Hematopoietic multipotent progenitor cell (in vitro differentiated cells): ENCODE measurements at regions not wholly inside any gene's neighbourhood (a gene's known extent, or its start where the extent isn't known, plus 50 kb on each side); places are given as distances from the start of the nearest gene placed in this dataset.

Source experiments
- DNase-seq, 3 donors: peaks; one replicate each; pipeline ENCODE4 v3.0.0-alpha.2; 2011 to 2015; ENCODE audit warnings: low read depth in 2 of 3, low spot score in 2 of 3

DNA sequence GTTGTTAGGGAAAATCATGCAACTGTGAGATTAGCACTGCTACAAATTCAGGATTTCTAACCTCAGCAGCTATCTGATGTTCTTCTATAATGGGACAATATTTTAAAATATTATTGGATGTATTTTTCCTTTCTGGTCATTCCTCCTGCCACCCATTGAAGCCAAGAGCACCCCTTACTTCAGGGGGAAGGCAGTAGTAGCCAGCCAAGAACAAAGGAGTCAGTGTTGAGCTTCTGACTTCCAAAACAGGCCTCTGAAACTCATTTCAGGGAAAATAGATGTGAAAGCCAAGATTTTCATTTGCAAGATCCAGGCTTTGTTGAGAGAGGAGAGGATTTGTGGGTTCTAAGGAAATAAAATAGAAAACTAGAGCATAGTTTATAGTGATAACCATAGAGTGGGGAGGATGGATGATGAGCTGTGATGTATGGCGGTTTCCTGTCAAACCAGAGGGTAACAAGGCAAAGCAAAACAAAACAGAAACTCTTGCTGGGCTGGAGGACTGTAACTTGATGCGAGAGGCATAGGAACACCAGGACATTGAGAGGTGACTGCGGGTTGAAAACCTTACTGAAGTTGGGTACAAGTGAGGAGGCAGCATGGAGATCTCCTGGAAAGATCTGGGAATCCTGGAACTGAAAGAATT, 173.7 kb upstream of the LEF1 start:
- no peak for DNase-seq

DNA sequence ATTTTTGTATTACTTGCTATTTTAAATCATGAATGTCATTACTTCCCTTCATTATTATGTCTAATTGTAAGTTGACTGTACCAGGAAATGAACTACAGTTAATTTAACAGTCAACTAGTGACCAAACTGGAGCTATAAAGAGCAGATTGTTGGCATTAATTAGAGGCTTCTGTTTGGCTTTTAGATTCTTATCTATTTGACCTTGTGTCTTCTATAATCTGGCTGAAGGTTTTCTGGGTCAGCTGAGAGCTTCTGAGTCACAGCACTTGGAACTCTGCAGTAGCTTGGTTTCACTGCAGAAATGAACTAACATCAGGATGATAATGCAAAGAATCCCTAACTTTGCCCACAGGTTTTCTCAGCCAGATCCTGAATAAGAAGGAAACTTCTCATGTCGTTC, 169.2 kb upstream of the LEF1 start:
- DNase-seq, result no peak

DNA sequence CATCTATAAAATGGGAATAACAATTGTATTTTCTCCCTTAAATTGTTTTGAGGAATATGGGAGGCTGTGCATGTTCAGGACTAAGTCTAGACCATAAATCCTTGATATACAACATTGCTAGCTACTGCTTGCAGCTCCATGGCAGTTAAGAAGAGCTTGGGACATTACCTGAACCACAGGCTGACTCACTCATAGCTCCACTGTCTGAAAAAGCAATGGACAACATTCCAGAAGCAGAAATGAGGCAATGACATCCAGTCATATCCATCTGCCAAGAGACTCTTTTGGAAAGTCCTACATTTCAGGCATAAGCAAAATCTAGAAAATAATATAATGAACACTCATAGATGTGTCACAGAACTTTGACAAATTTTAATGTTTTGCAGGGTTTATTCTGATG, 167.3 kb upstream of the LEF1 start:
- no peak for DNase-seq

DNA sequence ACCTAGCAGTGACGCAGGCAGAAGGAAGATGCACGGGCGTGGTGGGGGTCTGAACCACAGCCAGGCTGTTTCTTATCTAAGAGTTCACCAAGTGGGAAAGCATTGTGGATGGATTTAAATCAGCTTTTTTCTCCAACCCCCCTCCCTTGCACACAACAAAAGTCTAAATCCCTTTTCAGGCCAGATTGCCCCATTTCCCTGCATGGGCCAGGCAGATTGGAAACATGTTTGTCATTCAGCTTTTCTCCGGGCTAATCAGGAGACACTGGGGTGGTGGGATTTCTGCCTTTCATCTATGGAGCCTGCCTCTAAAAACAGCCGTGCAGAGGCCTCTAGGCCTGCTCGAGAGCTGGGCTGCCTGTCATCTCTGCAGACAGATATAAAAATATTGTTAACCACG, 166.3 kb upstream of the LEF1 start:
- no peak for DNase-seq

DNA sequence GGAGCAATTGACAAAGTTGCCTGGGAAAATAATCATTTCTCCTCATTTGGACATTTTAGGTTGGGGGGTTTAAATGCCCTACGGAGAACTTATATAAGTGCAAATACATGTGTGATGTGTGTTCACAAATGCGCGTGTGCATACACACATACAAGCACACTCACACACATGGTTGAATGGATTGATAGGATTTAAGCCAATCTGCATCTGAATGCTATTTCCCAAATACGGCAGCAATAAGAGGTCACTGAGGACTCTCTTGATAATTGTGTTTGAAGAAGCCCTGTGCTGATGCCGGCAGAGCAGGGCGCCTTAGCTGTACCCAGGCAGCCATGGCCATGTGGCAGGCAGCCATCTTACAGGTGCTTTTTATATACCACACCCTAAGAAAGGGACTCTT, 165.3 kb upstream of the LEF1 start:
- no peak for DNase-seq

- no peak for DNase-seq
Observed at GRCh38 chr4:108333353-108333942, 164.7 kb upstream of the LEF1 start.

DNA sequence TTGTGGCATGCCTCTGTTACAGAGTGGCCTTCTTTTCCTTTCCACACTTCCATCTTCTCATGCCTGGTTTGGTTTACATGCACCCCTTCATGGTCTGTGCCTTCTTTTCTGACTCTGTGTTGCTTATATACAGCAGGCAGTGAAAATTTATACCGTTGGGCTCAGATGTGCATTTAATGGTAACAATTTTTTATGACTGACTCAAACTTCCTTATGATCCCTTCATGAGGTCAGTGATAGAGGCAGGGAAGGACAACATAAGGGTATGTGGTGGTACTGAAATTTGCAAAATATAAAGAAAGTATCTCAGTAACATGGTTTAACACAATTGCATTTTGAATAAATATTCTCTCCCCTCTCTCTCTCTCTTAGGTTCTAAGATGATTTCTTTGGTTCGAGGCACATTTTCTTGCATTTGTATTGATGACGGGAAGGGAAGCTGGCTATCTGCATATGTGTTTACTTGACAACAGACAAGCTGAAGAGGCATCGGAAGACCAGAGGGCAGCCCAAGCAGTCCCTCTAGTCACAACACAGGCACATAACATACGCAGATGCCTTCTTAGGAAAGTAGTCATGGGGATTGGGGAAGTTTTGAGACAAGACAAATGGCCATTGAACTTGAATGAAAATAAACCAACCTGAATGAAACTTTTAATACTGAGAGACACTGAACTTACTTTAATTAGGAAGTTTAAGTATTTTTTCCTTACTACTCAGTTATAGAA, 163.3 kb upstream of the LEF1 start:
- DNase-seq, result no peak

- DNase-seq, result no peak
Observed at GRCh38 chr4:108328383-108328732, 159.6 kb upstream of the LEF1 start.

- no peak for DNase-seq
Observed at GRCh38 chr4:108327642-108328382, 159.1 kb upstream of the LEF1 start.

DNA sequence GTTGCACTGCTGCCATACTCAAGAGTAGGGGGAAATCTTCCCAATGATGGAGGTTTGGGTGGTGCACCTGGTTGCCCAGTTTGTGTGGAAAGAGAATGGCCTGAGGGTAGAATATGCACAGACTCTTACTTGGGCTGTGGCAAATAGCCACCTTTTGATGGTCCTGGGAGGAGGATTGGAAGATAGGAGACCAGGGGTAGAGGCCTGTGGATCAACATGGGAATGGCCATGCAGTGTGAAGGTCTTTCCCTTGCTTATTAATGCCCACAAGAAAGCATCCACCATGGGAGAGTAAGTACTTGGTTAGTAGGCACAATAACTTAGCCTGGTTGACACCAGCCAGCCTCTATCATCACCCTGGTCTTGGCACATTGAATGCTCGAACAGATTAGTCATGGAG, 156.8 kb upstream of the LEF1 start:
- no peak for DNase-seq

- DNase-seq, result no peak
Observed at GRCh38 chr4:108324450-108324849, 155.7 kb upstream of the LEF1 start.

DNA sequence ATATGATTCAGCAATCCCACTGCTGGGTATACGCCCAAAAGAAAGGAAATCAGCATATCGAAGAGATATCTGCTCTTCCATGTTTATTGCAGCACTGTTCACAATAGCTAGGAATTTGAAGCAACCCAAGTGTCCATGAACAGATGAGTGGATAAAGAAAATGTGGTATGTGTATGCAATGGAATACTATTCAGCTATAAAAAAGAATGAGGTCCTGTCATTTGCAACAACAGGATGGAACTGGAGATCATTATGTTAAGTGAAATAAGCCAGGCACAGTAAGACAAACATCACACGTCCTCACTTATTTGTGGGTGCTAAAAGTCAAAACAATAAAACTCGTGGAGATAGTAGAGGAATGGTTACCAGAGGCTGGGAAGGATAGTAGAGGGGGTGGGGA, 153.8 kb upstream of the LEF1 start:
- no peak for DNase-seq

DNA sequence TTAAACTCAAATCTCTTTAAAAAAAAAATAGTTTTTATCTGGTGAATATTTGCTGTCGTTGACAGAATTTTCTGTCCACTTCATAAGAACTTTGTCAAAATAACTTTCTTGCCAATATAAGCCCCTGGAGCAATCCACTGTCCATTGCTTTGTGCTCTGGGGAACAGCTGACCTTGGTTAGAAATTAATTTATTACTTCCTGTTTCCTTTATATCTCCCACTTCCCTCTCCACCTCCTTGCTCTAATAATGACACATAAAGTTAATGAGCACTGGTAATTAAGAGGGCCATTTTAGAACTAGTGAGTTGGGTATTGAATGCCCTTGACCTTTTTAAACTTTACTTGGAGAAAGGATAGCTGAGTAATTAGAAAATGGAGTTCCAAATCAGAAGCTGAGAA, 151.3 kb upstream of the LEF1 start:
- DNase-seq, result peak in 1 of 3 donors; percentile 11

DNA sequence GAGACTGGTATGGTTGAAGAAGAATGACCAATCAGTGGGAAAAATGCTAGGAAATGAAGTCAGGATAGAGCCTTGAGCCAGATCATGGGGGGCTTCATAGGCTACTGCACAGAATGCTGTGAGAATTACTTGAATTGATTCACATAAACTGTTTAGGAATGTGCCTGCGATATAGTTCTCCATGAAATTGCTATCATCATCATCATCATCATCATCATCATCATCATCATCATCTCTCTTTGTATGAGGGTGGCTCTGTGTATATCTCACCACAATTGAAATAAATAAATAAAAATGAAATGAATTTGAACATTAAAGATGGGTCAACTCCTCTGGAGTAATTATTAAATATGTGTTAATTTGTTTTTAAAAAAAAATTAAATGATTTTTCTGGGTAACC, 148.6 kb upstream of the LEF1 start:
- no peak for DNase-seq

- DNase-seq, result no peak
Observed at GRCh38 chr4:108315694-108316093, 147.0 kb upstream of the LEF1 start.

GRCh38 chr4:108314900-108315589, 146.3 kb upstream of the LEF1 start:
- DNase-seq, result no peak

DNA sequence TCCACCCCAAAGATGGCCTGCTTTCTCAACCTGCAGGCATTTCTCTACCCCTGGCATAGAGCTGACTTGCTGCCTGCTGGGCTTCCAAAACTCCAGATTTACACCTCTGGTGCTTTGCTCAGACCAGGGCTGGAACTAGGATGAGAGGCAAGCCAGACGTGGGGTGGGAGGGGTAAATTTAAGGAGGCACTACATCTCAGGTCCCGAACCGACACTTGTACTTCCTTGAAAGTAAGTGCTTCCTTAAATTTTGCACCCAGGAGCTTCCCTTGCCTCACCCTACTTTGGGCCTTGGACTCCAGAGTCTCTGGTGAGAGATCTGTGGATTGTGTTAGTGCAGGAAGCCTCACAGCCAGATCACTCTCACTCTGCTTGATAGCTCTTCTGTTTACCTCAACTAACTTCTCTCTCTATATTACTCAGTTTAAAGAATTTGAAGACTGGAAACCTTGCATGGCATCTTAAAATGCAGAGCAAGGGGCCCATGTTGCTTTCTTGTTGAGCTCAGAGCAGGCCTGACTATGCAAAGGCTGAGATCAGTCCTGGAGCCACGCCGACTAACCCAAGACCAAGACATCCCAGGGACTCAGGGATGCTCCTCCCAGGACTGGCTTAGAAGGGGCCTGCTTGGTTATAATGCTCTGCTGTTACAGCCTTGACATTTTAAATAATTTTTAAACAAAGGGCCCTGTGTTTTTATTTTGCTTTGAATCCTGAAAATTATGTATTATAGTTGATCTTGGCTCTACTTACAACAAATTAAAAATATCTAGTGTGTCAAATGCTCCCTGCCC, 145.0 kb upstream of the LEF1 start:
- no peak for DNase-seq

- DNase-seq, result no peak
Observed at GRCh38 chr4:108311313-108311712, 142.6 kb upstream of the LEF1 start.

DNA sequence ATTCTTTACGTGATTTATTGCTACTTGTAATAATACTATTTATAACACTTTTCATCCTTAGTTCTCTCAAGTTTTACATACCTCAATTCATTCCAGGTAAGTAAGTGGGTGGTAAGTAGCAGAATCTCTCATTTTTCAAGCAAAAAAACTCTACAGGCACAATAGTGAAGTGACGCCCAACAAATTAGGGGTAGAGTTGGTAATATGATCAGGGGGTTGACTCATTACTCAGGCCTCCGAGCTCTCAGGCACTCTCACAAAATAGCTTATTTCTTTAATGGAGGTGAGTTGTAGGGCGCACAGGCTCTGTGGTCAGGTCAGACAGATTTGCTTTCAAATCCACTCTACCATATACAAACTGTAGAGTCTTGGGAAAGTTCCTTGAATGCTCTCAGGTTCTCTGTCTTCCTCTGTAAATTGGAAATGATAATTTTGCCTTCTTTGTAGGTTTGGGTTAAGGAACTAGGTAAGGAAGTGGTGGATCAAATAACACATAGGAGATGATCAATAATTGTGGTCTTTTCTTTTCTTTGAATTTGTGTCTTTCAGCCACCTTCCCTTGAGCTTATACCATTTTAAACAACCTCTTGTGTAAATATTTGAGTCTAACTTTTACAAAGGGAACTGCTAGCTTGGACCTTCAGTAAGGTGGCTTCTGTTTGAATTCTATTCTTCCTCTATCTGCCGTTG, 134.9 kb upstream of the LEF1 start:
- DNase-seq, result no peak
